ENCODE measurements at regions not wholly inside any gene's neighbourhood (a gene's known extent, or its start where the extent isn't known, plus 50 kb on each side); places are given as distances from the start of the nearest gene placed in this dataset.

DNA sequence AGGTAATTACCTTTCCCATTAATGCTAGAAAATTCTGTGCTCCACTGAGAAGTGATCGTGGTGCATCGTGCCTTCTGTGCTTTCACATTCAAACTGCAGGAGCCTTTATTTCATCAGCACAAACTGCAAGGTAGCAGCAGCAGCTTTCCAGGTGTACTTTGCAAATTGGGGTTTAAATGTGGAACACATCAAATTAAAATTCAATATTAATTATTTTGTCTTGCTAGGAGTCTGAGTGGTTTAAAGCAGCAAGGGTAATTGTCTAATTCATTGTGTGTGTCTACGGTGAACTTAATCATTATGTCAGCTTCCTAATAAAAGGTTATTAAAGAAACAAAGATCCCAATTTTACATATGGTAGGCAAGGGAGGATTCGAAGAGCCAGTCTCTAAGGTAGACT, 180.8 kb upstream of the ATP5MC3 start:
- no peak for TF ChIP-seq POLR2A (IDR thresholded peaks at IDR 0.05; ENCODE audit: low read depth)
- TF ChIP-seq, protein P1, sequence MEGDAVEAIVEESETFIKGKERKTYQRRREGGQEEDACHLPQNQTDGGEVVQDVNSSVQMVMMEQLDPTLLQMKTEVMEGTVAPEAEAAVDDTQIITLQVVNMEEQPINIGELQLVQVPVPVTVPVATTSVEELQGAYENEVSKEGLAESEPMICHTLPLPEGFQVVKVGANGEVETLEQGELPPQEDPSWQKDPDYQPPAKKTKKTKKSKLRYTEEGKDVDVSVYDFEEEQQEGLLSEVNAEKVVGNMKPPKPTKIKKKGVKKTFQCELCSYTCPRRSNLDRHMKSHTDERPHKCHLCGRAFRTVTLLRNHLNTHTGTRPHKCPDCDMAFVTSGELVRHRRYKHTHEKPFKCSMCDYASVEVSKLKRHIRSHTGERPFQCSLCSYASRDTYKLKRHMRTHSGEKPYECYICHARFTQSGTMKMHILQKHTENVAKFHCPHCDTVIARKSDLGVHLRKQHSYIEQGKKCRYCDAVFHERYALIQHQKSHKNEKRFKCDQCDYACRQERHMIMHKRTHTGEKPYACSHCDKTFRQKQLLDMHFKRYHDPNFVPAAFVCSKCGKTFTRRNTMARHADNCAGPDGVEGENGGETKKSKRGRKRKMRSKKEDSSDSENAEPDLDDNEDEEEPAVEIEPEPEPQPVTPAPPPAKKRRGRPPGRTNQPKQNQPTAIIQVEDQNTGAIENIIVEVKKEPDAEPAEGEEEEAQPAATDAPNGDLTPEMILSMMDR (IDR thresholded peaks at IDR 0.05), result no peak

Data from esophagus muscularis mucosa (tissue), 3 donors.